WI38 (cell line): ENCODE measurements at regions not wholly inside any gene's neighbourhood (a gene's known extent, or its start where the extent isn't known, plus 50 kb on each side); places are given as distances from the start of the nearest gene placed in this dataset.

Source experiments
- H3K4me3 ChIP-seq: 2 replicates; pipeline ENCODE4 v1.5.1; 2011; ENCODE audit warnings: low read depth, mild to moderate bottlenecking, control low read depth, low read length
- TF ChIP-seq, protein P1 (sequence below): IDR thresholded peaks from 2 replicates; pipeline ENCODE4 v1.5.1; 2012; ENCODE audit warnings: low read depth, mild to moderate bottlenecking, control low read depth, low read length

DNA sequence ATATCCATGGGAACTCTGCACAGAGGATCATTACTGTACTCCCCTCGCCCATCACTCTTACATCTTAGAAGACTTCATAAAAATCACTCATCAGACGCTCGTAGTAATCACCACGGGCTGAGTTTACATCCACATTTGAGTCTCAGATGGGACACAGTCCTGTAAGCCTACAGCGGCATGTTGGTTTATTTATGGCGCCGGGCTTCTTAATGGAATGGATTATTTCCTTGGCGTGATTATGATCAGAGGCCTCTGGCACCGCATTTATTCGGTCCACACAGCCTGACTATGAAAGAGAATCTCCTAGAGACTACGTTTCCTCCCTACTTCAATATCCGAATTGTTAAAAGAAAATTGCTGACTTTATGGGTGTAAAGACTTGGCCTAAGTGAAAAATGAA, 123.5 kb upstream of the FRMD4A start:
- TF ChIP-seq, protein P1, sequence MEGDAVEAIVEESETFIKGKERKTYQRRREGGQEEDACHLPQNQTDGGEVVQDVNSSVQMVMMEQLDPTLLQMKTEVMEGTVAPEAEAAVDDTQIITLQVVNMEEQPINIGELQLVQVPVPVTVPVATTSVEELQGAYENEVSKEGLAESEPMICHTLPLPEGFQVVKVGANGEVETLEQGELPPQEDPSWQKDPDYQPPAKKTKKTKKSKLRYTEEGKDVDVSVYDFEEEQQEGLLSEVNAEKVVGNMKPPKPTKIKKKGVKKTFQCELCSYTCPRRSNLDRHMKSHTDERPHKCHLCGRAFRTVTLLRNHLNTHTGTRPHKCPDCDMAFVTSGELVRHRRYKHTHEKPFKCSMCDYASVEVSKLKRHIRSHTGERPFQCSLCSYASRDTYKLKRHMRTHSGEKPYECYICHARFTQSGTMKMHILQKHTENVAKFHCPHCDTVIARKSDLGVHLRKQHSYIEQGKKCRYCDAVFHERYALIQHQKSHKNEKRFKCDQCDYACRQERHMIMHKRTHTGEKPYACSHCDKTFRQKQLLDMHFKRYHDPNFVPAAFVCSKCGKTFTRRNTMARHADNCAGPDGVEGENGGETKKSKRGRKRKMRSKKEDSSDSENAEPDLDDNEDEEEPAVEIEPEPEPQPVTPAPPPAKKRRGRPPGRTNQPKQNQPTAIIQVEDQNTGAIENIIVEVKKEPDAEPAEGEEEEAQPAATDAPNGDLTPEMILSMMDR, result no peak
- no peak overlapping the region for H3K4me3 ChIP-seq

DNA sequence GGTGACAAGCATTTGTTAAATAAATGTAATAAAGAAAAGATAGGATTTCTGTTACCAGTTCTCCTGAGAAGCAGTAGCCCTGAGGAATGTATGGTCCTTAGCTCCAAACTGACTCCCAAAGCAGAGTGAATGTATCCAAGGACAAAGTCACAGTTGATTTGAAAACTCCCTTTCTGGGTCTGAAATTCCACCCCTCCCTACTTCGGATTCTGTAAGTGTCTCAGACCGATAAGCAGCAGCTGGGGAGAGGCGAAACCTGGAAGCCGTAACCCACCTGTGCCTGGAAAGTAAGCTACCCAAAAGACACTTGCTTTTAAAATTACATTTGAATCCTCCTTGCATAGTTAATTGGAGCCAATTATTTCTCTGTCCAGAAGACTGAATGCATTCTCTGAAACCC, 122.9 kb upstream of the FRMD4A start:
- TF ChIP-seq, protein P1, result no peak
- H3K4me3 ChIP-seq, result no peak overlapping the region

- H3K4me3 ChIP-seq, result no peak overlapping the region
- TF ChIP-seq, protein P1, result no peak
These were observed 120.6 kb upstream of the FRMD4A start for GRCh38 chr10:14451341-14451740.

- no peak overlapping the region for H3K4me3 ChIP-seq
- TF ChIP-seq, protein P1, result no peak
These were observed 119.3 kb upstream of the FRMD4A start for GRCh38 chr10:14450041-14450491.

DNA sequence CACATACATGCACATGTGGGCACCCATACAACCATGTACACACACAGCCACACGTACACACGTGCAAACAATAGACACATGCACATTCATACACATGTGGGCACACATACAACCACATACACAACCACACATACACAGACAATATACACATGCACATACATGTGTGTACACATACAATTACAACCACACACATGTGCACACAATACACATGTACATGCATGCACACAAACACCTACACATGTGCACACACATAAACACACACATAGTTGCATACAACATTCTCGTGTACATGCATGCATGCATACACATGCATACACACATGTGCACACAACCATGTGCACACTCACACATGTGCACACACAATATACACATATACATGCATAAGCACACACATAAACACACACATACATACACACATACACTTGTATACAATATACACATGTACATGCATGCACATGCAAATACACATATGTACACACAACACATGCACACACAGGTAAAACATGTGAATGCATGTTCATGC, 118.6 kb upstream of the FRMD4A start:
- TF ChIP-seq, protein P1, result no peak
- no peak overlapping the region for H3K4me3 ChIP-seq

DNA sequence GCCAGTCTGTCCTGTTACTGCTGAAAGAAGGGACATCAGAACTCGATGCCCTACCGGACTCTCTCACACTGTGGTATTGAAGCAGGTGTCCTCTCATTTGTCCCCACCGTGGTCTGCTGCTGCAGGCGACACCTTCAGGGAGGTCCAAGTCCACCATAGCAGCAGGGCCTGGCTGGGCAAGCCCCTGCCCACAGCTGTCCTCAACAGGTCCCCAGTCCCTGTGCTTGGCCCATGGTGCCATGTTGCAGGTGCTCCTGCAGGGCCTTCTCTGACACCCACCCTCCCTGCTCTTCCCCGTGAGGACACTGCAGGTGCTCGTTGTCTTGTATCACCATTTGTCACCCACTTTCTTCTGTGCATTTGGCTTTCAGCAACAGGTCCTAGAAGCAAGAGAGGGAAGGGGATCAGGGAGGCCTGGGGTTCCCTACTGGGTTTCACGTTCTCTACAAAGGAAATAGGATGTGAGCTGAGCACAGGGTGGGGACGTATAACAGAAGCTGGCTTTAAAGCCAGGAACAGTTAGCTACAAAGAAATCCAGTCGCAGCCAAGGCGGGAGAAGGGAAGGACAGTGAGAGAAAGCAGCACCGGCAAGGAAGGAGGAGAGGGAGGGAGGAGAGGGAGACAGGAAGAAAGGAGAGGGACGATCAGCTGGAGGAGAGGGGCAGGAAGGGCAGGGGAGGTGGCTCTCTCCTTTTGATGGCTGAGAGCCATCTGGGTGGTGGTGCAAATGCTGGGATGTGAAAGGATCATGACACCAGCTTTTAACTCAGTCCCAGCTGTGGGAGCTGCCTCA, 117.7 kb upstream of the FRMD4A start:
- no peak overlapping the region for H3K4me3 ChIP-seq
- TF ChIP-seq, protein P1, result no peak

DNA sequence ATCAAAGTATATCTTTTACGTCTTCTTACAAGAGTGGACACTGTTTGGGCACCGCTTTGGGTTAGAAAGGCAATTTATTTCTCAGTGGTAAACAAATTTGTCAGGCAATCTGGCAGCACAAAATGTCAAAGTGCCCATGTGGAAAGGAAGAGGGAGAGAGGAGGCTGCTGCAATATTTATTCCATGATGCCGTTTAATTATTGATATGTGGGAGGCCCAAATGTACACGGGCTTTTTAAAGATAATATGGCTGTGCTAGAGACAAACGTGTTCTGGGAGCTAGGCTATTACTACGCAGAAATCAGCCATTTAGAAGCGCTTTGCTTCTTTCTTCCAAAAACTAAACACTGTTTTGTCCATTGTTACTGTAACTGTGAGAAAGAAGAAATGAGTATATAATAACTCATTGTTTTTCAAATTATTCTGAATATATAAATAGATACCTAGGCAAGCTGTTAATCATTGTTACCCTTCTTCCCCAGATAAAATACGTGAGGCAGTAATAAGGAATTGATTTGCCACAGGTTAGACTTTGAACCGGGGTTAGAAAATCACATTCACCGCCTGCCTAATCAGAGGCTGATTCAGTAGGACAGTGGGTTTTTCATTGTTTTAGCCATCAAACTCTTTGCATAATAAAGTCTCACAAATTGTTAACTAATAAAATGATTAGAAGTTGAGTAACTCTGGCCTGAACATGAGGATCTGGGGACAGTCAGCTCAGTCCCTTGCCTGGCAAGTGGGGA, 116.5 kb upstream of the FRMD4A start:
- TF ChIP-seq, protein P1, result no peak

More for the DNA sequence above, 116.5 kb upstream of the FRMD4A start:
- H3K4me3 ChIP-seq, result no peak overlapping the region
